GM12878 (cell line): ENCODE measurements at regions not wholly inside any gene's neighbourhood (a gene's known extent, or its start where the extent isn't known, plus 50 kb on each side); places are given as distances from the start of the nearest gene placed in this dataset.

Experiments used
- ATAC-seq: fragments of 200-7000 bp; cut with Tn5 transposase; 3 replicates; pipeline ENCODE4 v1.9.1; 2020; ENCODE audit warnings: mild to moderate bottlenecking, moderate library complexity
- BruUV-seq: library from RNA; stranded (reverse); fragments of 400-500 nt; replicated peaks from 2 replicates; lab custom pipeline; 2021; lab: Mats Ljungman, UMichigan
- CTCF ChIA-PET: fragments of 300-600 bp; sonication (Branson Sonifier 250); formaldehyde crosslinking; extraction: SDS; loops from one replicate; lab custom pipeline; 2021; ENCODE audit warnings: inconsistent platforms; lab: Yijun Ruan, JAX
- POLR2A ChIA-PET: fragments of 350-600 bp; formaldehyde crosslinking; extraction: SDS; loops from one replicate; lab custom pipeline; 2021; ENCODE audit warnings: inconsistent platforms; lab: Charles Lee
- RAD21 ChIA-PET: fragments of 300-600 bp; sonication (Branson Sonifier 250); formaldehyde crosslinking; loops from one replicate; lab custom pipeline; 2023; ENCODE audit warnings: antibody characterized with exemption; ENCODE audit not compliant: unreplicated experiment; lab: Charles Lee
- SMC1A ChIA-PET: fragments of 300-600 bp; sonication (Branson Sonifier 250); formaldehyde crosslinking; loops from one replicate; lab custom pipeline; 2023; ENCODE audit not compliant: unreplicated experiment, uncharacterized antibody; lab: Charles Lee
- DNase-seq: peaks from one replicate; pipeline ENCODE4 v3.0.0-alpha.2; 2011; ENCODE audit warnings: low read depth, low spot score
- FAIRE-seq: peaks from 3 replicates; lab custom pipeline; 2011; peaks lifted over from hg19 to GRCh38; lab: Jason Lieb, UNC
- H2AFZ ChIP-seq: 2 replicates; pipeline ENCODE4 v1.6.0; 2011; ENCODE audit warnings: low read depth, low read length, control low read depth; ENCODE audit not compliant: control insufficient read depth
- H3K27ac ChIP-seq: 2 replicates; pipeline ENCODE4 v1.5.1; 2011; ENCODE audit warnings: control low read depth; ENCODE audit not compliant: control insufficient read depth, insufficient read depth
- H3K27me3 ChIP-seq, 2 experiments: replicated peaks in 1 of 2; 2 replicates each; pipeline versions ENCODE4 v1.6.0 to v1.6.1; 2011; ENCODE audit warnings: low read length in 1 of 2; ENCODE audit not compliant: control insufficient read depth in 2 of 2, insufficient read depth in 2 of 2
- H3K36me3 ChIP-seq, 2 experiments: 2 replicates each; pipeline ENCODE4 v1.5.1; 2011; ENCODE audit warnings: low read length in 1 of 2; ENCODE audit not compliant: control insufficient read depth in 2 of 2, insufficient read depth in 2 of 2
- H3K4me1 ChIP-seq: 2 replicates; pipeline ENCODE4 v1.6.1; 2011; ENCODE audit warnings: mild to moderate bottlenecking, low read length, moderate library complexity, mixed read lengths; ENCODE audit not compliant: control insufficient read depth, insufficient read depth
- H3K4me2 ChIP-seq: 2 replicates; pipeline ENCODE4 v1.6.0; 2011; ENCODE audit warnings: control low read depth; ENCODE audit not compliant: control insufficient read depth, insufficient read depth
- H3K4me3 ChIP-seq: fragments of 200-600 bp; sonication (generic); 2 replicates; pipeline ENCODE4 v1.5.1; 2016
- H3K79me2 ChIP-seq: 2 replicates; pipeline ENCODE4 v1.6.0; 2011; ENCODE audit warnings: low read length; ENCODE audit not compliant: control insufficient read depth, insufficient read depth
- H3K9ac ChIP-seq: 2 replicates; pipeline ENCODE4 v1.8.0; 2011; ENCODE audit warnings: low read length, control low read depth, mixed read lengths; ENCODE audit not compliant: control insufficient read depth, insufficient read depth
- H3K9me3 ChIP-seq: replicated peaks from 3 replicates; pipeline ENCODE4 v1.5.1; 2011; ENCODE audit warnings: mild to moderate bottlenecking, low read length; ENCODE audit not compliant: control insufficient read depth, insufficient read depth
- H4K20me1 ChIP-seq: 2 replicates; pipeline ENCODE4 v1.6.0; 2011; ENCODE audit not compliant: control insufficient read depth, insufficient read depth
- BACH1 ChIP-seq: fragments of 450-650 bp; IDR thresholded peaks from 2 replicates; pipeline ENCODE4 v1.6.1; 2017; ENCODE audit warnings: mild to moderate bottlenecking, borderline replicate concordance
- BRCA1 ChIP-seq: IDR thresholded peaks from 2 replicates; pipeline ENCODE4 v1.6.1; 2011; ENCODE audit warnings: low read depth, low read length, improper control_type of control experiment
- GATAD2B ChIP-seq: fragments of 450-650 bp; conservative IDR thresholded peaks from 2 replicates; pipeline ENCODE4 v1.6.1; 2017; ENCODE audit warnings: low read depth, mild to moderate bottlenecking, moderate library complexity
- SRF ChIP-seq, 2 experiments: IDR thresholded peaks; 2 replicates each; pipeline ENCODE4 v1.6.1; 2011; ENCODE audit warnings: low read depth in 2 of 2, low read length in 2 of 2, mild to moderate bottlenecking in 1 of 2, moderate library complexity in 1 of 2
- ZSCAN29 ChIP-seq: fragments of 450-650 bp; IDR thresholded peaks from 2 replicates; pipeline ENCODE4 v1.6.1; 2017; ENCODE audit warnings: mild to moderate bottlenecking, moderate library complexity
- ZZZ3 ChIP-seq: IDR thresholded peaks from 2 replicates; pipeline ENCODE4 v1.6.1; 2011; ENCODE audit warnings: low read depth; ENCODE audit not compliant: control insufficient read depth, insufficient read length
- WGBS: methylation state at CpG from one replicate; pipeline ENCODE4 v1.1.6; 2016; ENCODE audit warnings: low lambda C conversion rate; ENCODE audit not compliant: insufficient replicate concordance, insufficient coverage; ENCODE audit errors: missing lambda C conversion rate; 5-methylcytosine and 5-hydroxymethylcytosine counted together
- in situ Hi-C: fragments of 300-500 bp; cut with MboI; formaldehyde crosslinking; loops from 9 replicates; pipeline ENCODE4 v1.14.3; 2018; ENCODE audit warnings: mixed read lengths
- intact Hi-C: fragments of 100-400 bp; cut with micrococcal nuclease; formaldehyde crosslinking; loops from one replicate; pipeline ENCODE4 v1.14.2; 2022; ENCODE audit not compliant: unreplicated experiment
- TF ChIP-seq, protein P1 (sequence below): fragments of 450-650 bp; IDR thresholded peaks from 2 replicates; pipeline ENCODE4 v1.6.1; 2017; ENCODE audit warnings: mild to moderate bottlenecking, moderate library complexity
- TF ChIP-seq, protein P2 (sequence below): fragments of 450-650 bp; formaldehyde crosslinking; IDR thresholded peaks from 2 replicates; pipeline ENCODE4 v1.4.0; 2020; ENCODE audit warnings: mild to moderate bottlenecking, moderate library complexity
- TF ChIP-seq, protein P3 (sequence below): fragments of 450-650 bp; IDR thresholded peaks from 2 replicates; pipeline ENCODE4 v1.6.1; 2017; ENCODE audit warnings: borderline replicate concordance

DNA sequence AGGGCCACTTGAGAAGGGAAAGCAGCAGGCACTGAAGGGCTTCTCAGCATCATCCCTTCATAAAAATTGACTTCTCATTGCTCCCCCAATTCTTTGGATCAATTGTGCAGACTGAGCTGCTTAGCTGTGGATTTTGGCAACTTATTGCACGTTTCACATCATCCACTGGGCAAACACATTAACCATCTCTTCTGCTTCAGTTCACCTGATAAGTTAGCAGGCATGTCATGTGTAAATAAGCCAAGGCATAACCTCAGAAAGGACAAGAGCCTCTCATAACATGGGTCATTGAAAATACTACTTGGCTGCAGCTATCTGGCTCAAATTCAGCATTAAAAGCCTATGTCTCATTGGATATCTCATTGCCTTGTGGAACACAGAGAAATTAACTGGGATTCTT lies 366.5 kb downstream of the LRRC3B start:
- POLR2A ChIA-PET = no interaction called here
- Histone ChIP-seq H3K9ac (no peak overlapping the region), H3K4me2 (no peak overlapping the region), H3K79me2 (no peaks in the 10 kb centered on the region), H3K4me3 (no peak overlapping the region), H3K27me3 (no peaks in the 10 kb centered on the region), H2AFZ (no peak overlapping the region), H3K9me3 (no peaks in the 10 kb centered on the region), H4K20me1 (no peaks in the 10 kb centered on the region), H3K4me1 (no peaks in the 10 kb centered on the region), H3K27ac (no peak overlapping the region), H3K36me3 (no peaks in the 10 kb centered on the region)
- 0% methylated on average over 1 of the region's 1 CpG for WGBS
- TF ChIP-seq ZSCAN29 = no peak
- TF ChIP-seq, protein P1, sequence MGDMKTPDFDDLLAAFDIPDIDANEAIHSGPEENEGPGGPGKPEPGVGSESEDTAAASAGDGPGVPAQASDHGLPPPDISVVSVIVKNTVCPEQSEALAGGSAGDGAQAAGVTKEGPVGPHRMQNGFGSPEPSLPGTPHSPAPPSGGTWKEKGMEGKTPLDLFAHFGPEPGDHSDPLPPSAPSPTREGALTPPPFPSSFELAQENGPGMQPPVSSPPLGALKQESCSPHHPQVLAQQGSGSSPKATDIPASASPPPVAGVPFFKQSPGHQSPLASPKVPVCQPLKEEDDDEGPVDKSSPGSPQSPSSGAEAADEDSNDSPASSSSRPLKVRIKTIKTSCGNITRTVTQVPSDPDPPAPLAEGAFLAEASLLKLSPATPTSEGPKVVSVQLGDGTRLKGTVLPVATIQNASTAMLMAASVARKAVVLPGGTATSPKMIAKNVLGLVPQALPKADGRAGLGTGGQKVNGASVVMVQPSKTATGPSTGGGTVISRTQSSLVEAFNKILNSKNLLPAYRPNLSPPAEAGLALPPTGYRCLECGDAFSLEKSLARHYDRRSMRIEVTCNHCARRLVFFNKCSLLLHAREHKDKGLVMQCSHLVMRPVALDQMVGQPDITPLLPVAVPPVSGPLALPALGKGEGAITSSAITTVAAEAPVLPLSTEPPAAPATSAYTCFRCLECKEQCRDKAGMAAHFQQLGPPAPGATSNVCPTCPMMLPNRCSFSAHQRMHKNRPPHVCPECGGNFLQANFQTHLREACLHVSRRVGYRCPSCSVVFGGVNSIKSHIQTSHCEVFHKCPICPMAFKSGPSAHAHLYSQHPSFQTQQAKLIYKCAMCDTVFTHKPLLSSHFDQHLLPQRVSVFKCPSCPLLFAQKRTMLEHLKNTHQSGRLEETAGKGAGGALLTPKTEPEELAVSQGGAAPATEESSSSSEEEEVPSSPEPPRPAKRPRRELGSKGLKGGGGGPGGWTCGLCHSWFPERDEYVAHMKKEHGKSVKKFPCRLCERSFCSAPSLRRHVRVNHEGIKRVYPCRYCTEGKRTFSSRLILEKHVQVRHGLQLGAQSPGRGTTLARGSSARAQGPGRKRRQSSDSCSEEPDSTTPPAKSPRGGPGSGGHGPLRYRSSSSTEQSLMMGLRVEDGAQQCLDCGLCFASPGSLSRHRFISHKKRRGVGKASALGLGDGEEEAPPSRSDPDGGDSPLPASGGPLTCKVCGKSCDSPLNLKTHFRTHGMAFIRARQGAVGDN = no peak
- TF ChIP-seq ZZZ3 = no peak
- RAD21 ChIA-PET = no interaction called here
- intact Hi-C loops = no loop called here
- DNase-seq (no peak), FAIRE-seq (no peak), ATAC-seq (no peak)
- SMC1A ChIA-PET = interaction anchor here (0.7 kb wide), 1 partner anchor 533 kb away, joined by 3 read pairs; no protein-coding TSS in a partner anchor
- in situ Hi-C loops = no loop called here
- CTCF ChIA-PET = no interaction called here
- no TSS peak for BruUV-seq

DNA sequence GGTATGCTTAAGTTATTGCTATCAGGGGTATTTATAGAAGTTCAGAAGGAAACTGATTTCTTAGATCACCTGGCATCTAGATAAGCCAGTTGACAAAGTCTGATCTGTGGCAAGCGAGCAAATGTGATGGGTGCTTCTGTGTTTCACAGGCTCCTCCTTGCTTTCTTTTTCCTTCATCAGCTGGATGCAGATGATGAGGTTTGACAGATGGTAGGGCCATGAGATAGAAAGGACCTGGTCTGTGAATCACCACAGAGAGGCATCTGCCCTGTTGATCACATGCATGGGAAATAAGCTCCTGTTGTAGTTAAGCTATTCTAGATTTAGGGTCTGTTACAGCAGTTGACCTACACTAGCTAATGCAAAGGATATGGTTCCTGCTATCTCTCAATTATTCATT lies 372.0 kb downstream of the NEK10 start:
- Histone ChIP-seq H2AFZ (no peak overlapping the region), H3K9ac (no peak overlapping the region), H3K79me2 (no peaks in the 10 kb centered on the region), H3K4me1 (no peaks in the 10 kb centered on the region), H3K36me3 (no peaks in the 10 kb centered on the region), H3K27me3 (no peaks in the 10 kb centered on the region), H3K27ac (no peak overlapping the region), H4K20me1 (no peaks in the 10 kb centered on the region), H3K9me3 (no peaks in the 10 kb centered on the region), H3K4me2 (no peak overlapping the region), H3K4me3 (no peak overlapping the region)
- DNase-seq (no peak), ATAC-seq (no peak), FAIRE-seq (no peak)
- 0% methylated on average over 1 of the region's 1 CpG for WGBS
- ChIA-PET POLR2A (no interaction called here), SMC1A (interaction anchor here (1.0 to 1.1 kb wide), 2 partner anchors 33 to 90 kb away, joined by 3 read pairs; no protein-coding TSS in a partner anchor), CTCF (no interaction called here), RAD21 (no interaction called here)
- in situ Hi-C loops (no loop called here), intact Hi-C loops (no loop called here)
- BruUV-seq = no TSS peak
- no peak for TF ChIP-seq SRF (IDR thresholded peaks at IDR 0.05; ENCODE audit: low read depth in 2 of 2, low read length in 2 of 2)
- no peak for TF ChIP-seq BACH1
- TF ChIP-seq, protein P2, sequence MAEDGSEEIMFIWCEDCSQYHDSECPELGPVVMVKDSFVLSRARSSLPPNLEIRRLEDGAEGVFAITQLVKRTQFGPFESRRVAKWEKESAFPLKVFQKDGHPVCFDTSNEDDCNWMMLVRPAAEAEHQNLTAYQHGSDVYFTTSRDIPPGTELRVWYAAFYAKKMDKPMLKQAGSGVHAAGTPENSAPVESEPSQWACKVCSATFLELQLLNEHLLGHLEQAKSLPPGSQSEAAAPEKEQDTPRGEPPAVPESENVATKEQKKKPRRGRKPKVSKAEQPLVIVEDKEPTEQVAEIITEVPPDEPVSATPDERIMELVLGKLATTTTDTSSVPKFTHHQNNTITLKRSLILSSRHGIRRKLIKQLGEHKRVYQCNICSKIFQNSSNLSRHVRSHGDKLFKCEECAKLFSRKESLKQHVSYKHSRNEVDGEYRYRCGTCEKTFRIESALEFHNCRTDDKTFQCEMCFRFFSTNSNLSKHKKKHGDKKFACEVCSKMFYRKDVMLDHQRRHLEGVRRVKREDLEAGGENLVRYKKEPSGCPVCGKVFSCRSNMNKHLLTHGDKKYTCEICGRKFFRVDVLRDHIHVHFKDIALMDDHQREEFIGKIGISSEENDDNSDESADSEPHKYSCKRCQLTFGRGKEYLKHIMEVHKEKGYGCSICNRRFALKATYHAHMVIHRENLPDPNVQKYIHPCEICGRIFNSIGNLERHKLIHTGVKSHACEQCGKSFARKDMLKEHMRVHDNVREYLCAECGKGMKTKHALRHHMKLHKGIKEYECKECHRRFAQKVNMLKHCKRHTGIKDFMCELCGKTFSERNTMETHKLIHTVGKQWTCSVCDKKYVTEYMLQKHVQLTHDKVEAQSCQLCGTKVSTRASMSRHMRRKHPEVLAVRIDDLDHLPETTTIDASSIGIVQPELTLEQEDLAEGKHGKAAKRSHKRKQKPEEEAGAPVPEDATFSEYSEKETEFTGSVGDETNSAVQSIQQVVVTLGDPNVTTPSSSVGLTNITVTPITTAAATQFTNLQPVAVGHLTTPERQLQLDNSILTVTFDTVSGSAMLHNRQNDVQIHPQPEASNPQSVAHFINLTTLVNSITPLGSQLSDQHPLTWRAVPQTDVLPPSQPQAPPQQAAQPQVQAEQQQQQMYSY = no peak
- TF ChIP-seq BRCA1 = no peak
- TF ChIP-seq GATAD2B = no peak
- TF ChIP-seq, protein P3, sequence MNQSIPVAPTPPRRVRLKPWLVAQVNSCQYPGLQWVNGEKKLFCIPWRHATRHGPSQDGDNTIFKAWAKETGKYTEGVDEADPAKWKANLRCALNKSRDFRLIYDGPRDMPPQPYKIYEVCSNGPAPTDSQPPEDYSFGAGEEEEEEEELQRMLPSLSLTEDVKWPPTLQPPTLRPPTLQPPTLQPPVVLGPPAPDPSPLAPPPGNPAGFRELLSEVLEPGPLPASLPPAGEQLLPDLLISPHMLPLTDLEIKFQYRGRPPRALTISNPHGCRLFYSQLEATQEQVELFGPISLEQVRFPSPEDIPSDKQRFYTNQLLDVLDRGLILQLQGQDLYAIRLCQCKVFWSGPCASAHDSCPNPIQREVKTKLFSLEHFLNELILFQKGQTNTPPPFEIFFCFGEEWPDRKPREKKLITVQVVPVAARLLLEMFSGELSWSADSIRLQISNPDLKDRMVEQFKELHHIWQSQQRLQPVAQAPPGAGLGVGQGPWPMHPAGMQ = no peak
